Breast epithelium (tissue), 3 donors: ENCODE measurements at regions not wholly inside any gene's neighbourhood (a gene's known extent, or its start where the extent isn't known, plus 50 kb on each side); places are given as distances from the start of the nearest gene placed in this dataset.

Experiments used
- POLR2A ChIP-seq: fragments of 450-650 bp; IDR thresholded peaks from one replicate; pipeline ENCODE4 v1.6.1; 2016; ENCODE audit warnings: antibody characterized with exemption, mild to moderate bottlenecking, moderate library complexity
- POLR2AphosphoS5 ChIP-seq, 3 donors: sonication (generic); formaldehyde crosslinking; IDR thresholded peaks; one replicate each; pipeline ENCODE4 v1.6.1; 2017; ENCODE audit warnings: antibody characterized with exemption in 3 of 3
- TF ChIP-seq, protein P1 (sequence below), 3 donors: fragments of 450-650 bp; IDR thresholded peaks; one replicate each; pipeline ENCODE4 v1.5.1; 2016 to 2017; ENCODE audit warnings: antibody characterized with exemption in 3 of 3, mild to moderate bottlenecking in 3 of 3, moderate library complexity in 3 of 3

DNA sequence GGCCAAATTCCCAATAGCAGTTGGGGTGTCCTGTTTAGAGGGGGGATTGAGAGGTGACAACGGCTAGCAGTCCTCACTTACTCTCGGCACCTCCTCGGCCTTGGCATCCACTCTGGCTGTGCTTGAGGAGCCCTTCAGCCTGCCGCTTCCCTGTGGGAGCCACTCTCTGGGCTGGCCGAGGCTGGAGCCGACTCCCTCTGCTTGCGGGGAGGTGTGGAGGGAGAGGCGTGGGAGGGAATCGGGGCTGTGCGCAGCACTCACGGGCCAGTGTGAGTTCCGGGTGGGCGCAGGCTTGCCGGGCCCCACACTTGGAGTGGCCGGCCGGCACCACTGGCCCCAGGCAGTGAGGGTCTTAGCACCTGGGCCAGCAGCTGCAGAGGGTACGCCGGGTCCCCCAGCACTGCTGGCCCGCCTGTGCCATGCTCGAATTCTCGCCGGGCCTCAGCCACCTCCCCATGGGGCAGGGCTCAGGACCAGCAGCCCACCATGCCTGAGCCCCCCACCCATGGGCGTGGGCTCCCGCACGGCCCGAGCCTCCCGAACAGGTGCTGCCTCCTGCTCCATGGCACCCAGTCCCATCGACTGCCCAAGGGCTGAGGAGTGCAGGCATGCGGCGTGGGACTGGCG lies 705.9 kb upstream of the ZNF804A start:
- TF ChIP-seq, protein P1, sequence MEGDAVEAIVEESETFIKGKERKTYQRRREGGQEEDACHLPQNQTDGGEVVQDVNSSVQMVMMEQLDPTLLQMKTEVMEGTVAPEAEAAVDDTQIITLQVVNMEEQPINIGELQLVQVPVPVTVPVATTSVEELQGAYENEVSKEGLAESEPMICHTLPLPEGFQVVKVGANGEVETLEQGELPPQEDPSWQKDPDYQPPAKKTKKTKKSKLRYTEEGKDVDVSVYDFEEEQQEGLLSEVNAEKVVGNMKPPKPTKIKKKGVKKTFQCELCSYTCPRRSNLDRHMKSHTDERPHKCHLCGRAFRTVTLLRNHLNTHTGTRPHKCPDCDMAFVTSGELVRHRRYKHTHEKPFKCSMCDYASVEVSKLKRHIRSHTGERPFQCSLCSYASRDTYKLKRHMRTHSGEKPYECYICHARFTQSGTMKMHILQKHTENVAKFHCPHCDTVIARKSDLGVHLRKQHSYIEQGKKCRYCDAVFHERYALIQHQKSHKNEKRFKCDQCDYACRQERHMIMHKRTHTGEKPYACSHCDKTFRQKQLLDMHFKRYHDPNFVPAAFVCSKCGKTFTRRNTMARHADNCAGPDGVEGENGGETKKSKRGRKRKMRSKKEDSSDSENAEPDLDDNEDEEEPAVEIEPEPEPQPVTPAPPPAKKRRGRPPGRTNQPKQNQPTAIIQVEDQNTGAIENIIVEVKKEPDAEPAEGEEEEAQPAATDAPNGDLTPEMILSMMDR (IDR thresholded peaks at IDR 0.05) = no peak
- TF ChIP-seq POLR2A = no peak
- no peak for TF ChIP-seq POLR2AphosphoS5 (IDR thresholded peaks at IDR 0.05)
